ENCODE measurements at regions not wholly inside any gene's neighbourhood (a gene's known extent, or its start where the extent isn't known, plus 50 kb on each side); places are given as distances from the start of the nearest gene placed in this dataset.

GRCh38 chr6:22670605-22671004, 101.2 kb downstream of the HDGFL1 start:
- no peak for DNase-seq

GRCh38 chr6:22673474-22673873, 104.1 kb downstream of the HDGFL1 start:
- DNase-seq: no peak

GRCh38 chr6:22680950-22681349, 111.6 kb downstream of the HDGFL1 start:
- DNase-seq: no peak

- no peak for DNase-seq
Observed at GRCh38 chr6:22681761-22682160, 112.4 kb downstream of the HDGFL1 start.

GRCh38 chr6:22682979-22683378, 113.6 kb downstream of the HDGFL1 start:
- no peak for DNase-seq

- no peak for DNase-seq
Observed at GRCh38 chr6:22690446-22690845, 121.1 kb downstream of the HDGFL1 start.

GRCh38 chr6:22694092-22694724, 124.8 kb downstream of the HDGFL1 start:
- DNase-seq: no peak

- DNase-seq: no peak
Observed at GRCh38 chr6:22696481-22696880, 127.1 kb downstream of the HDGFL1 start.

GRCh38 chr6:22697306-22697705, 127.9 kb downstream of the HDGFL1 start:
- no peak for DNase-seq

GRCh38 chr6:22699151-22699550, 129.8 kb downstream of the HDGFL1 start:
- no peak for DNase-seq

GRCh38 chr6:22706651-22707050, 137.3 kb downstream of the HDGFL1 start:
- no peak for DNase-seq

GRCh38 chr6:22708469-22708868, 139.1 kb downstream of the HDGFL1 start:
- DNase-seq: no peak

- DNase-seq: no peak
Observed at GRCh38 chr6:22709803-22710202, 140.4 kb downstream of the HDGFL1 start.

- no peak for DNase-seq
Observed at GRCh38 chr6:22716721-22717120, 147.4 kb downstream of the HDGFL1 start.

- peak; percentile 98 for DNase-seq
Observed at GRCh38 chr6:22717915-22718314, 148.5 kb downstream of the HDGFL1 start.

GRCh38 chr6:22722913-22723312, 153.5 kb downstream of the HDGFL1 start:
- no peak for DNase-seq

GRCh38 chr6:22726966-22727365, 157.6 kb downstream of the HDGFL1 start:
- DNase-seq: no peak

GRCh38 chr6:22727710-22728109, 158.3 kb downstream of the HDGFL1 start:
- no peak for DNase-seq

- DNase-seq: no peak
Observed at GRCh38 chr6:22732176-22732970, 163.0 kb downstream of the HDGFL1 start.

- no peak for DNase-seq
Observed at GRCh38 chr6:22736740-22737139, 167.4 kb downstream of the HDGFL1 start.

- no peak for DNase-seq
Observed at GRCh38 chr6:22737331-22737730, 168.0 kb downstream of the HDGFL1 start.

GRCh38 chr6:22738194-22738593, 168.8 kb downstream of the HDGFL1 start:
- DNase-seq: no peak

GRCh38 chr6:22747571-22747970, 178.2 kb downstream of the HDGFL1 start:
- no peak for DNase-seq

GRCh38 chr6:22748681-22749080, 179.3 kb downstream of the HDGFL1 start:
- no peak for DNase-seq

GRCh38 chr6:22749696-22750095, 180.3 kb downstream of the HDGFL1 start:
- DNase-seq: no peak
